HepG2 (cell line): ENCODE measurements at regions not wholly inside any gene's neighbourhood (a gene's known extent, or its start where the extent isn't known, plus 50 kb on each side); places are given as distances from the start of the nearest gene placed in this dataset.

ENCODE experiments used
- ATAC-seq: fragments of 200-7000 bp; cut with Tn5 transposase; 3 replicates; pipeline ENCODE4 v1.9.1; 2020; ENCODE audit warnings: mild to moderate bottlenecking, moderate library complexity
- BruUV-seq: library from RNA; stranded (reverse); fragments of 400-500 nt; replicated peaks from 2 replicates; lab custom pipeline; 2021; lab: Mats Ljungman, UMichigan
- CTCF ChIA-PET: fragments of 300-600 bp; formaldehyde crosslinking; extraction: SDS; loops from one replicate; lab custom pipeline; 2021; ENCODE audit warnings: low total read pairs, inconsistent platforms, low intra/inter-chr PET ratio; lab: Yijun Ruan, JAX
- POLR2A ChIA-PET: fragments of 350-600 bp; sonication (Branson Sonifier 250); formaldehyde crosslinking; loops from one replicate; lab custom pipeline; 2020; ENCODE audit warnings: antibody characterized with exemption, inconsistent platforms; lab: Yijun Ruan, JAX
- DNase-seq: peaks from one replicate; pipeline ENCODE4 v3.0.0-alpha.2; 2015; ENCODE audit warnings: low spot score
- FAIRE-seq: peaks from 3 replicates; lab custom pipeline; 2011; peaks lifted over from hg19 to GRCh38; lab: Jason Lieb, UNC
- H2AFZ ChIP-seq: one replicate; pipeline ENCODE4 v1.6.1; 2011; ENCODE audit warnings: low read length, inconsistent platforms
- H3K27ac ChIP-seq: fragments of 300-600 bp; 3 replicates; pipeline ENCODE4 v1.8.0; 2011; ENCODE audit warnings: mixed run types, mild to moderate bottlenecking, mixed read lengths, low read length, inconsistent platforms; ENCODE audit not compliant: insufficient read depth; ENCODE audit errors: extremely low read length
- H3K27me3 ChIP-seq, 2 experiments: fragments of 200-600 bp in 1 of 2; 2 replicates in 1 of 2; 3 replicates in 1 of 2; pipeline versions ENCODE4 v1.6.0 to v1.8.0; 2011; ENCODE audit warnings: low read length in 2 of 2, mild to moderate bottlenecking in 2 of 2, moderate library complexity in 2 of 2, inconsistent platforms in 1 of 2; ENCODE audit not compliant: insufficient read depth in 2 of 2, control insufficient read depth in 1 of 2
- H3K36me3 ChIP-seq, 2 experiments: fragments of 200-600 bp in 1 of 2; replicated peaks in 1 of 2; 2 replicates in 1 of 2; 3 replicates in 1 of 2; pipeline versions ENCODE4 v1.5.1 to v1.8.0; 2011; ENCODE audit warnings: low read length in 2 of 2, inconsistent platforms in 1 of 2; ENCODE audit not compliant: insufficient read depth in 2 of 2, control insufficient read depth in 1 of 2
- H3K4me1 ChIP-seq: 2 replicates; pipeline ENCODE4 v1.5.1; 2012; ENCODE audit warnings: low read length, inconsistent platforms; ENCODE audit not compliant: insufficient read depth
- H3K4me2 ChIP-seq: 2 replicates; pipeline ENCODE4 v1.6.0; 2011; ENCODE audit warnings: low read depth, low read length, inconsistent platforms
- H3K4me3 ChIP-seq, 3 experiments: fragments of 200-600 bp in 1 of 3; sonication (generic), shearing (Covaris generic) in 1 of 3; replicated peaks in 1 of 3; 2 replicates each; pipeline ENCODE4 v1.5.1; 2011 to 2016; ENCODE audit warnings: low read length in 3 of 3, inconsistent platforms in 2 of 3, low read depth in 2 of 3, mild to moderate bottlenecking in 2 of 3, control low read depth in 1 of 3, mixed read lengths in 1 of 3; ENCODE audit not compliant: insufficient read depth in 1 of 3
- H3K79me2 ChIP-seq: one replicate; pipeline ENCODE4 v1.6.1; 2011; ENCODE audit warnings: low read length, inconsistent platforms; ENCODE audit not compliant: insufficient read depth
- H3K9ac ChIP-seq: 2 replicates; pipeline ENCODE4 v1.6.0; 2011; ENCODE audit warnings: mild to moderate bottlenecking, low read depth, low read length, inconsistent platforms; ENCODE audit not compliant: insufficient read depth
- H3K9me3 ChIP-seq: 2 replicates; pipeline ENCODE4 v1.5.1; 2012; ENCODE audit warnings: mild to moderate bottlenecking, low read length
- H4K20me1 ChIP-seq: 2 replicates; pipeline ENCODE4 v1.6.0; 2011; ENCODE audit warnings: inconsistent platforms, mild to moderate bottlenecking, low read length, moderate library complexity; ENCODE audit not compliant: insufficient read depth
- AFF4 ChIP-seq: sonication (generic); formaldehyde crosslinking; IDR thresholded peaks from 2 replicates; pipeline ENCODE4 v1.4.0; 2020; ENCODE audit warnings: missing genetic modification reagents
- ATM ChIP-seq: fragments of 450-650 bp; IDR thresholded peaks from 2 replicates; pipeline ENCODE4 v1.7.1; 2017; ENCODE audit warnings: mild to moderate bottlenecking, borderline replicate concordance
- FOXC1 ChIP-seq: sonication (generic); formaldehyde crosslinking; IDR thresholded peaks from 2 replicates; pipeline ENCODE4 v1.8.0; 2022; ENCODE audit warnings: mild to moderate bottlenecking, missing genetic modification reagents, borderline replicate concordance
- RAD21 ChIP-seq: fragments of 450-650 bp; formaldehyde crosslinking; IDR thresholded peaks from 2 replicates; pipeline ENCODE4 v1.5.0; 2020; ENCODE audit warnings: mild to moderate bottlenecking
- SNAPC4 ChIP-seq: sonication (generic); formaldehyde crosslinking; IDR thresholded peaks from 2 replicates; pipeline ENCODE4 v1.4.0; 2020; ENCODE audit warnings: mild to moderate bottlenecking, missing genetic modification reagents
- ZBTB37 ChIP-seq: sonication (generic); formaldehyde crosslinking; IDR thresholded peaks from 2 replicates; pipeline ENCODE4 v1.4.0; 2020; ENCODE audit warnings: mild to moderate bottlenecking, missing genetic modification reagents
- ZFP36L2 ChIP-seq: sonication (generic); formaldehyde crosslinking; IDR thresholded peaks from 2 replicates; pipeline ENCODE4 v1.4.0; 2020; ENCODE audit warnings: missing genetic modification reagents
- ZNF225 ChIP-seq: sonication (generic); formaldehyde crosslinking; IDR thresholded peaks from 2 replicates; pipeline ENCODE4 v1.4.0; 2020; ENCODE audit warnings: mild to moderate bottlenecking, missing genetic modification reagents
- ZNF562 ChIP-seq: sonication (generic); formaldehyde crosslinking; IDR thresholded peaks from 2 replicates; pipeline ENCODE4 v1.8.0; 2022; ENCODE audit warnings: missing genetic modification reagents, borderline replicate concordance
- ZNF589 ChIP-seq: sonication (generic); formaldehyde crosslinking; conservative IDR thresholded peaks from 2 replicates; pipeline ENCODE4 v1.8.0; 2022; ENCODE audit warnings: mild to moderate bottlenecking, moderate library complexity, missing genetic modification reagents
- ZNF709 ChIP-seq: sonication (generic); formaldehyde crosslinking; IDR thresholded peaks from 2 replicates; pipeline ENCODE4 v1.5.0; 2020; ENCODE audit warnings: mild to moderate bottlenecking, missing genetic modification reagents
- ZNF777 ChIP-seq: sonication (generic); formaldehyde crosslinking; IDR thresholded peaks from 2 replicates; pipeline ENCODE4 v1.4.0; 2020; ENCODE audit warnings: missing genetic modification reagents
- WGBS: methylation state at CpG from one replicate; pipeline ENCODE4 v1.1.6; 2017; ENCODE audit warnings: low lambda C conversion rate; 5-methylcytosine and 5-hydroxymethylcytosine counted together
- in situ Hi-C: cut with HindIII; loops from 2 replicates; pipeline ENCODE4 v1.10.0; 2017; ENCODE audit warnings: low pct_unique_long_range_greater_than_20kb; ENCODE audit not compliant: extremely low pct_ligation_motif_present
- intact Hi-C: fragments of 100-400 bp; cut with micrococcal nuclease; formaldehyde crosslinking; loops from one replicate; pipeline ENCODE4 v1.10.0; 2022; ENCODE audit not compliant: unreplicated experiment

GRCh38 chr3:152656214-152656971, 178.5 kb upstream of the P2RY1 start:
- intact Hi-C loops (no loop called here), in situ Hi-C loops (no loop called here)
- no peaks in the 10 kb centered on the region for H4K20me1 ChIP-seq
- DNase-seq = no peak
- no peak for TF ChIP-seq ZBTB37
- no peak for TF ChIP-seq RAD21 (CRISPR knock-in tag)
- TF ChIP-seq ZNF777 (CRISPR knock-in tag) = no peak
- TF ChIP-seq ZNF562 (CRISPR knock-in tag) = no peak
- no peak for TF ChIP-seq ATM
- no peak for TF ChIP-seq AFF4 (CRISPR knock-in tag)
- no peak for TF ChIP-seq SNAPC4 (CRISPR knock-in tag)
- no peak for TF ChIP-seq FOXC1 (CRISPR knock-in tag)
- no peak for TF ChIP-seq ZNF709 (CRISPR knock-in tag)
- TF ChIP-seq ZFP36L2 (CRISPR knock-in tag) = no peak
- no peak for TF ChIP-seq ZNF589 (CRISPR knock-in tag)
- no peak for TF ChIP-seq ZNF225
- 29% methylated on average over 10 of the region's 10 CpGs for WGBS
- no peak overlapping the region for H3K4me2 ChIP-seq
- H2AFZ ChIP-seq = no peak overlapping the region
- H3K36me3 ChIP-seq = no peaks in the 10 kb centered on the region
- H3K79me2 ChIP-seq = no peaks in the 10 kb centered on the region
- CTCF ChIA-PET = no interaction called here
- peaks cover 5% of the 10 kb centered on the region; the same call in 1 of the 2 replicates for H3K9me3 ChIP-seq
- ATAC-seq = no peak
- H3K4me1 ChIP-seq = no peaks in the 10 kb centered on the region
- no TSS peak for BruUV-seq
- H3K4me3 ChIP-seq = no peak overlapping the region
- no peak overlapping the region for H3K27ac ChIP-seq
- H3K9ac ChIP-seq = no peak overlapping the region
- POLR2A ChIA-PET = no interaction called here
- H3K27me3 ChIP-seq = no peaks in the 10 kb centered on the region
- no peak for FAIRE-seq
